KMS-11 (cell line): ENCODE measurements at regions not wholly inside any gene's neighbourhood (a gene's known extent, or its start where the extent isn't known, plus 50 kb on each side); places are given as distances from the start of the nearest gene placed in this dataset.

Source experiments
- H2AFZ ChIP-seq: fragments of 200-600 bp; sonication (generic); 2 replicates; pipeline ENCODE4 v1.6.1; 2016; ENCODE audit warnings: antibody characterized with exemption, mixed run types, low read depth
- H3K27ac ChIP-seq: fragments of 200-600 bp; sonication (generic); 2 replicates; pipeline ENCODE4 v1.6.1; 2016; ENCODE audit warnings: mild to moderate bottlenecking, mixed run types
- H3K27me3 ChIP-seq: fragments of 200-600 bp; sonication (generic); 2 replicates; pipeline ENCODE4 v1.6.1; 2017; ENCODE audit warnings: mild to moderate bottlenecking, low read depth, mixed run types, moderate library complexity; ENCODE audit not compliant: insufficient read depth
- H3K36me3 ChIP-seq: fragments of 200-600 bp; sonication (generic); 2 replicates; pipeline ENCODE4 v1.6.1; 2017; ENCODE audit warnings: mild to moderate bottlenecking, mixed run types; ENCODE audit not compliant: insufficient read depth
- H3K4me1 ChIP-seq: fragments of 200-600 bp; sonication (generic); 2 replicates; pipeline ENCODE4 v1.6.1; 2016; ENCODE audit warnings: mild to moderate bottlenecking, low read depth, mixed run types; ENCODE audit not compliant: poor library complexity, severe bottlenecking
- H3K4me2 ChIP-seq: fragments of 200-600 bp; sonication (generic); 2 replicates; pipeline ENCODE4 v1.7.0; 2016; ENCODE audit warnings: mild to moderate bottlenecking, mixed run types
- H3K4me3 ChIP-seq: fragments of 200-600 bp; sonication (generic); IDR thresholded peaks from 2 replicates; pipeline ENCODE4 v1.6.1; 2017; ENCODE audit warnings: low read depth, low read length, mixed read lengths; ENCODE audit not compliant: insufficient read depth
- H3K79me2 ChIP-seq: fragments of 200-600 bp; sonication (generic); 2 replicates; pipeline ENCODE4 v1.6.1; 2016; ENCODE audit warnings: low read depth, mixed run types; ENCODE audit not compliant: insufficient read depth
- H3K9ac ChIP-seq: fragments of 200-600 bp; sonication (generic); 2 replicates; pipeline ENCODE4 v1.6.1; 2016; ENCODE audit warnings: mild to moderate bottlenecking, mixed run types
- H4K20me1 ChIP-seq: fragments of 200-600 bp; sonication (generic); 2 replicates; pipeline ENCODE4 v1.6.1; 2016; ENCODE audit warnings: mild to moderate bottlenecking, mixed run types; ENCODE audit not compliant: insufficient read depth
- CTCF ChIP-seq: fragments of 200-600 bp; sonication (generic); conservative IDR thresholded peaks from 2 replicates; pipeline ENCODE4 v1.6.1; 2017; ENCODE audit warnings: low read depth, mild to moderate bottlenecking, antibody characterized with exemption, low read length, moderate library complexity, mixed read lengths

GRCh38 chr10:105763611-105764010 is 1122.5 kb downstream of the SORCS3 start:
- Histone ChIP-seq H3K4me2 (no peak overlapping the region), H3K27me3 (no peaks in the 10 kb centered on the region), H2AFZ (no peak overlapping the region), H3K27ac (no peak overlapping the region), H3K4me3 (no peak overlapping the region), H3K79me2 (no peaks in the 10 kb centered on the region), H3K4me1 (no peaks in the 10 kb centered on the region), H3K9ac (no peak overlapping the region), H3K36me3 (no peaks in the 10 kb centered on the region), H4K20me1 (no peaks in the 10 kb centered on the region)
- no peak for TF ChIP-seq CTCF

GRCh38 chr10:105761576-105762260 is 1120.6 kb downstream of the SORCS3 start:
- no peak for TF ChIP-seq CTCF
- no peak overlapping the region for H2AFZ ChIP-seq
- no peaks in the 10 kb centered on the region for H3K4me1 ChIP-seq
- no peak overlapping the region for H3K27ac ChIP-seq
- H3K36me3 ChIP-seq, result no peaks in the 10 kb centered on the region
- H3K9ac ChIP-seq, result no peak overlapping the region
- H3K79me2 ChIP-seq, result no peaks in the 10 kb centered on the region
- no peak overlapping the region for H3K4me2 ChIP-seq
- H4K20me1 ChIP-seq, result no peaks in the 10 kb centered on the region
- H3K27me3 ChIP-seq, result no peaks in the 10 kb centered on the region
- no peak overlapping the region for H3K4me3 ChIP-seq

DNA sequence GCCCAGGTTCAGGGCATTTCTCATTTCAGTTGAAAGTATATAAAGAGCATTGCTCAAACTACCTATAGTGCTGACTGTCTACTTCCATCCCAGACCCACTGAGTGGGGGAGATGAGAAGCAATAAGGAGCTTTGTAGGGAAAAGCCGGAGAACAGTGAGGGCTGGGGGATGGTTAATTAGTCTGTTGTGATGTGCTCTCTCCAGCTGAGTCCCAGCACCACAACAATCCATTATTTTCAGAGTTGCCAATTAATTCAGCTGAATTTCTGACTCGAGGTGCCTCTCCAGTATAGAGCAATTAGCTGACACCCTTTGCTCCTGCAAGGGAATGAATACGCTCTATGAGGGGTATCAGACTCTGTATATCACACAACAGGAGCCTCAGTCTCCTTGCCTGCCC is 1118.6 kb downstream of the SORCS3 start:
- H3K27ac ChIP-seq, result no peak overlapping the region
- H3K4me1 ChIP-seq, result no peaks in the 10 kb centered on the region
- H3K27me3 ChIP-seq, result no peaks in the 10 kb centered on the region
- H3K79me2 ChIP-seq, result no peaks in the 10 kb centered on the region
- H3K9ac ChIP-seq, result no peak overlapping the region
- no peak overlapping the region for H3K4me2 ChIP-seq
- TF ChIP-seq CTCF, result no peak
- no peak overlapping the region for H2AFZ ChIP-seq
- H3K4me3 ChIP-seq, result no peak overlapping the region
- H3K36me3 ChIP-seq, result no peaks in the 10 kb centered on the region
- H4K20me1 ChIP-seq, result no peaks in the 10 kb centered on the region

- H3K4me1 ChIP-seq, result no peaks in the 10 kb centered on the region
- no peak overlapping the region for H3K4me3 ChIP-seq
- TF ChIP-seq CTCF, result no peak
- no peak overlapping the region for H2AFZ ChIP-seq
- H3K79me2 ChIP-seq, result no peaks in the 10 kb centered on the region
- no peaks in the 10 kb centered on the region for H3K27me3 ChIP-seq
- no peak overlapping the region for H3K27ac ChIP-seq
- H3K4me2 ChIP-seq, result no peak overlapping the region
- H3K36me3 ChIP-seq, result no peaks in the 10 kb centered on the region
- no peak overlapping the region for H3K9ac ChIP-seq
- no peaks in the 10 kb centered on the region for H4K20me1 ChIP-seq
These were observed 1117.3 kb downstream of the SORCS3 start for GRCh38 chr10:105758209-105758998.
